SK-N-SH treated with all-trans-retinoic acid at 6 μM for 48 hours (cell line): ENCODE measurements at regions not wholly inside any gene's neighbourhood (a gene's known extent, or its start where the extent isn't known, plus 50 kb on each side); places are given as distances from the start of the nearest gene placed in this dataset.

Experiments used
- ATAC-seq: fragments of 200-7000 bp; cut with Tn5 transposase; 3 replicates; pipeline ENCODE4 v1.9.1; 2020; ENCODE audit warnings: mild to moderate bottlenecking, moderate library complexity
- ARNTL ChIP-seq: fragments of 450-650 bp; formaldehyde crosslinking; IDR thresholded peaks from 2 replicates; pipeline ENCODE4 v1.5.0; 2020; ENCODE audit warnings: low read depth, mild to moderate bottlenecking, moderate library complexity, borderline replicate concordance
- BACH2 ChIP-seq: fragments of 250-450 bp; sonication (Bioruptor Pico); IDR thresholded peaks from 2 replicates; pipeline ENCODE4 v1.9.0; 2021; ENCODE audit warnings: mild to moderate bottlenecking, borderline replicate concordance
- ESRRG ChIP-seq: fragments of 250-450 bp; sonication (Bioruptor Pico); IDR thresholded peaks from 2 replicates; pipeline ENCODE4 v1.6.1; 2021; ENCODE audit warnings: mild to moderate bottlenecking
- GLIS3 ChIP-seq: fragments of 250-450 bp; sonication (Bioruptor Pico); IDR thresholded peaks from 2 replicates; pipeline ENCODE4 v1.5.0; 2020; ENCODE audit warnings: mild to moderate bottlenecking, moderate library complexity
- ISL1 ChIP-seq: fragments of 250-450 bp; sonication (Bioruptor Pico); IDR thresholded peaks from 2 replicates; pipeline ENCODE4 v2.1.2; 2022; ENCODE audit warnings: mild to moderate bottlenecking, moderate library complexity
- OSR1 ChIP-seq: fragments of 250-450 bp; sonication (Bioruptor Pico); IDR thresholded peaks from 2 replicates; pipeline ENCODE4 v1.8.0; 2022; ENCODE audit warnings: moderate library complexity, mild to moderate bottlenecking, inconsistent platforms
- PPARA ChIP-seq: fragments of 250-450 bp; sonication (Bioruptor Pico); IDR thresholded peaks from 2 replicates; pipeline ENCODE4 v1.5.0; 2020; ENCODE audit warnings: mild to moderate bottlenecking, borderline replicate concordance
- RARB ChIP-seq: fragments of 250-450 bp; sonication (Bioruptor Pico); IDR thresholded peaks from 2 replicates; pipeline ENCODE4 v1.8.0; 2021; ENCODE audit warnings: mild to moderate bottlenecking, moderate library complexity
- SNAI2 ChIP-seq: fragments of 250-450 bp; sonication (Bioruptor Pico); IDR thresholded peaks from 2 replicates; pipeline ENCODE4 v1.5.0; 2020; ENCODE audit warnings: mild to moderate bottlenecking, moderate library complexity
- TCF4 ChIP-seq: fragments of 250-450 bp; sonication (Bioruptor Pico); IDR thresholded peaks from 2 replicates; pipeline ENCODE4 v1.8.0; 2021; ENCODE audit warnings: mild to moderate bottlenecking, moderate library complexity, borderline replicate concordance
- TOX ChIP-seq: fragments of 250-450 bp; sonication (Bioruptor Pico); IDR thresholded peaks from 2 replicates; pipeline ENCODE4 v1.8.0; 2021; ENCODE audit warnings: mild to moderate bottlenecking, moderate library complexity, borderline replicate concordance
- ZFP3 ChIP-seq: fragments of 250-450 bp; sonication (Bioruptor Pico); IDR thresholded peaks from 2 replicates; pipeline ENCODE4 v1.5.0; 2020; ENCODE audit warnings: mild to moderate bottlenecking, moderate library complexity
- ZFP30 ChIP-seq: fragments of 450-650 bp; formaldehyde crosslinking; IDR thresholded peaks from 2 replicates; pipeline ENCODE4 v1.5.0; 2022; ENCODE audit warnings: mild to moderate bottlenecking, moderate library complexity
- ZNF70 ChIP-seq: fragments of 450-650 bp; formaldehyde crosslinking; IDR thresholded peaks from 2 replicates; pipeline ENCODE4 v1.5.0; 2020; ENCODE audit warnings: mild to moderate bottlenecking, moderate library complexity
- ZNF8 ChIP-seq: fragments of 450-650 bp; formaldehyde crosslinking; IDR thresholded peaks from 2 replicates; pipeline ENCODE4 v1.5.0; 2020; ENCODE audit warnings: mild to moderate bottlenecking, moderate library complexity
- TF ChIP-seq, protein P1 (sequence below): fragments of 250-450 bp; sonication (Bioruptor Pico); IDR thresholded peaks from 2 replicates; pipeline ENCODE4 v1.8.0; 2020; ENCODE audit warnings: mild to moderate bottlenecking, moderate library complexity, borderline replicate concordance
- TF ChIP-seq, protein P2 (sequence below): fragments of 250-450 bp; sonication (Bioruptor Pico); IDR thresholded peaks from 2 replicates; pipeline ENCODE4 v1.5.0; 2020; ENCODE audit warnings: mild to moderate bottlenecking, moderate library complexity
- TF ChIP-seq, protein P3 (sequence below): fragments of 250-450 bp; sonication (Bioruptor Pico); IDR thresholded peaks from 2 replicates; pipeline ENCODE4 v1.5.1; 2020; ENCODE audit warnings: low read depth, mild to moderate bottlenecking, moderate library complexity
- TF ChIP-seq, protein P4 (sequence below): fragments of 250-450 bp; sonication (Bioruptor Pico); IDR thresholded peaks from 2 replicates; pipeline ENCODE4 v1.8.0; 2021; ENCODE audit warnings: low read depth, mild to moderate bottlenecking, moderate library complexity, borderline replicate concordance
- TF ChIP-seq, protein P5 (sequence below): fragments of 250-450 bp; sonication (Bioruptor Pico); IDR thresholded peaks from 2 replicates; pipeline ENCODE4 v1.5.1; 2021; ENCODE audit warnings: mild to moderate bottlenecking, moderate library complexity

DNA sequence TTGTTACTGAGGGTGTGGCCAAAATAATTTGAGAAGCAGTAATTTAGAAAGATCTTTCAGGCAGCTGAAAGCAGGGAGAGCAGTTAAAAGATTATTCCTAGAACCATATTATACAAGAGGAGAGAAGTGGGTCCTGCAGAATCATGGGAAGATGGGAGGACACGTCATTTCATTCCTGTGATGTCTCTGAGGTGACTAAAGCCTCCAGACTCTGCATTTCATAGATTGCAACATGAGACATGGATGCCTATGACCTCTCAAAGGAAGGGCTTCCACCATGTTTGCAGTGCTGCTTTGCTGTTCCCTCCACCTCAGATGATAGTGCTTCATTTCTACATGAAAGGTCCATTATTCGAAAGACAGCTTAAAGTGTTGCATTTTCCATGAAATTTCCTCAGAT lies 788.4 kb downstream of the TSN start (continued):
- TF ChIP-seq OSR1 (no peak), ZFP3 (CRISPR knock-in tag) (no peak)

DNA sequence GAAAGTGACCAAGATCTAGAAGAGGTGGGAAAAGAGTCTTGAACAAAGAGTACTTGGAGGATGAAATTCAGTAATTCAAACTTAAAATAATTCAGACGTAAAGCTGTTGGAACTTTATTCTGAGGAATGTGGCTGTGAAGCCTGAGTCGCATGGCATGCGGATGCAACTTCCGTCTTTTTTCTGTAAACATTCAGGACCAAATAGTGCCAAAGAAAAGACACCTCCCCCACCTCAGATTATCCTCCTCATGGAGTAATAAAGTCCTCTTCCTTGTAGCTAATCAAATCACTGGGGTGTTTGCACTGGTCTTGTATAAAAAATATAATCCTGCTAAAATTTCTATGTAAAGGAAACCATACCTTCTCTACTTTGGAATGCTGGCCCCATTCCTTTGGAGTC lies 790.4 kb downstream of the TSN start:
- no peak for ATAC-seq
- TF ChIP-seq OSR1 (no peak), TCF4 (no peak), ESRRG (CRISPR knock-in tag) (no peak), RARB (CRISPR knock-in tag) (no peak), SNAI2 (CRISPR knock-in tag) (no peak), GLIS3 (no peak), TOX (CRISPR knock-in tag) (no peak)
- TF ChIP-seq, protein P1, sequence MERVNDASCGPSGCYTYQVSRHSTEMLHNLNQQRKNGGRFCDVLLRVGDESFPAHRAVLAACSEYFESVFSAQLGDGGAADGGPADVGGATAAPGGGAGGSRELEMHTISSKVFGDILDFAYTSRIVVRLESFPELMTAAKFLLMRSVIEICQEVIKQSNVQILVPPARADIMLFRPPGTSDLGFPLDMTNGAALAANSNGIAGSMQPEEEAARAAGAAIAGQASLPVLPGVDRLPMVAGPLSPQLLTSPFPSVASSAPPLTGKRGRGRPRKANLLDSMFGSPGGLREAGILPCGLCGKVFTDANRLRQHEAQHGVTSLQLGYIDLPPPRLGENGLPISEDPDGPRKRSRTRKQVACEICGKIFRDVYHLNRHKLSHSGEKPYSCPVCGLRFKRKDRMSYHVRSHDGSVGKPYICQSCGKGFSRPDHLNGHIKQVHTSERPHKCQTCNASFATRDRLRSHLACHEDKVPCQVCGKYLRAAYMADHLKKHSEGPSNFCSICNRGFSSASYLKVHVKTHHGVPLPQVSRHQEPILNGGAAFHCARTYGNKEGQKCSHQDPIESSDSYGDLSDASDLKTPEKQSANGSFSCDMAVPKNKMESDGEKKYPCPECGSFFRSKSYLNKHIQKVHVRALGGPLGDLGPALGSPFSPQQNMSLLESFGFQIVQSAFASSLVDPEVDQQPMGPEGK = no peak
- TF ChIP-seq, protein P2, sequence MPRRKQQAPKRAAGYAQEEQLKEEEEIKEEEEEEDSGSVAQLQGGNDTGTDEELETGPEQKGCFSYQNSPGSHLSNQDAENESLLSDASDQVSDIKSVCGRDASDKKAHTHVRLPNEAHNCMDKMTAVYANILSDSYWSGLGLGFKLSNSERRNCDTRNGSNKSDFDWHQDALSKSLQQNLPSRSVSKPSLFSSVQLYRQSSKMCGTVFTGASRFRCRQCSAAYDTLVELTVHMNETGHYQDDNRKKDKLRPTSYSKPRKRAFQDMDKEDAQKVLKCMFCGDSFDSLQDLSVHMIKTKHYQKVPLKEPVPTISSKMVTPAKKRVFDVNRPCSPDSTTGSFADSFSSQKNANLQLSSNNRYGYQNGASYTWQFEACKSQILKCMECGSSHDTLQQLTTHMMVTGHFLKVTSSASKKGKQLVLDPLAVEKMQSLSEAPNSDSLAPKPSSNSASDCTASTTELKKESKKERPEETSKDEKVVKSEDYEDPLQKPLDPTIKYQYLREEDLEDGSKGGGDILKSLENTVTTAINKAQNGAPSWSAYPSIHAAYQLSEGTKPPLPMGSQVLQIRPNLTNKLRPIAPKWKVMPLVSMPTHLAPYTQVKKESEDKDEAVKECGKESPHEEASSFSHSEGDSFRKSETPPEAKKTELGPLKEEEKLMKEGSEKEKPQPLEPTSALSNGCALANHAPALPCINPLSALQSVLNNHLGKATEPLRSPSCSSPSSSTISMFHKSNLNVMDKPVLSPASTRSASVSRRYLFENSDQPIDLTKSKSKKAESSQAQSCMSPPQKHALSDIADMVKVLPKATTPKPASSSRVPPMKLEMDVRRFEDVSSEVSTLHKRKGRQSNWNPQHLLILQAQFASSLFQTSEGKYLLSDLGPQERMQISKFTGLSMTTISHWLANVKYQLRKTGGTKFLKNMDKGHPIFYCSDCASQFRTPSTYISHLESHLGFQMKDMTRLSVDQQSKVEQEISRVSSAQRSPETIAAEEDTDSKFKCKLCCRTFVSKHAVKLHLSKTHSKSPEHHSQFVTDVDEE (CRISPR knock-in tag) = no peak

DNA sequence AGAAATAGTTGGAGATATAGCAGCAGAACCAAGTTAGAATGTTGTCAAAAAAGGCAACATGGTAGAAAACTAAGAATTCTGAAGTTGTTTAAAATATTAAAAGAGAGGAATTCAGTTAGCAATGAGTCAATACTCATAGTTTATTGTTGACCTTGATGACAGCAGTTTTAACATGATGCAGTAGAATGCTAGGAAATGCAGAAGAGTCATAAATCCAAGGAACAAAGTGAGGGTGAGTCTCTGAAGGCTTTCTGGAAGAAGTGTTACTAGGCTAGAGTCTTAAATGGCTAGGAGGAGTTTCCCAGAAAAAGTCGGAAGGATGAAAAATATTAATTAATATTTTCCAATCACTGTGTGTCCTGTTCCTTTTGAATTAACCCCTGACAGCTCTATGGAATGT lies 807.3 kb downstream of the TSN start:
- ATAC-seq = no peak
- no peak for TF ChIP-seq ISL1 (CRISPR knock-in tag)
- TF ChIP-seq, protein P3, sequence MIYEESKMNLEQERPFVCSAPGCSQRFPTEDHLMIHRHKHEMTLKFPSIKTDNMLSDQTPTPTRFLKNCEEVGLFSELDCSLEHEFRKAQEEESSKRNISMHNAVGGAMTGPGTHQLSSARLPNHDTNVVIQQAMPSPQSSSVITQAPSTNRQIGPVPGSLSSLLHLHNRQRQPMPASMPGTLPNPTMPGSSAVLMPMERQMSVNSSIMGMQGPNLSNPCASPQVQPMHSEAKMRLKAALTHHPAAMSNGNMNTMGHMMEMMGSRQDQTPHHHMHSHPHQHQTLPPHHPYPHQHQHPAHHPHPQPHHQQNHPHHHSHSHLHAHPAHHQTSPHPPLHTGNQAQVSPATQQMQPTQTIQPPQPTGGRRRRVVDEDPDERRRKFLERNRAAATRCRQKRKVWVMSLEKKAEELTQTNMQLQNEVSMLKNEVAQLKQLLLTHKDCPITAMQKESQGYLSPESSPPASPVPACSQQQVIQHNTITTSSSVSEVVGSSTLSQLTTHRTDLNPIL = no peak
- no peak for TF ChIP-seq ZFP3 (CRISPR knock-in tag)
- TF ChIP-seq, protein P1 = no peak
- TF ChIP-seq SNAI2 (CRISPR knock-in tag) = no peak
- no peak for TF ChIP-seq ZNF70 (CRISPR knock-in tag)
- TF ChIP-seq, protein P2 (CRISPR knock-in tag) = no peak
- TF ChIP-seq GLIS3 = no peak
- no peak for TF ChIP-seq ESRRG (CRISPR knock-in tag)
- TF ChIP-seq, protein P4, sequence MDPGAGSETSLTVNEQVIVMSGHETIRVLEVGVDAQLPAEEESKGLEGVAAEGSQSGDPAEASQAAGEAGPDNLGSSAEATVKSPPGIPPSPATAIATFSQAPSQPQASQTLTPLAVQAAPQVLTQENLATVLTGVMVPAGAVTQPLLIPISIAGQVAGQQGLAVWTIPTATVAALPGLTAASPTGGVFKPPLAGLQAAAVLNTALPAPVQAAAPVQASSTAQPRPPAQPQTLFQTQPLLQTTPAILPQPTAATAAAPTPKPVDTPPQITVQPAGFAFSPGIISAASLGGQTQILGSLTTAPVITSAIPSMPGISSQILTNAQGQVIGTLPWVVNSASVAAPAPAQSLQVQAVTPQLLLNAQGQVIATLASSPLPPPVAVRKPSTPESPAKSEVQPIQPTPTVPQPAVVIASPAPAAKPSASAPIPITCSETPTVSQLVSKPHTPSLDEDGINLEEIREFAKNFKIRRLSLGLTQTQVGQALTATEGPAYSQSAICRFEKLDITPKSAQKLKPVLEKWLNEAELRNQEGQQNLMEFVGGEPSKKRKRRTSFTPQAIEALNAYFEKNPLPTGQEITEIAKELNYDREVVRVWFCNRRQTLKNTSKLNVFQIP (CRISPR knock-in tag) = no peak
- no peak for TF ChIP-seq OSR1
- no peak for TF ChIP-seq TOX (CRISPR knock-in tag)

DNA sequence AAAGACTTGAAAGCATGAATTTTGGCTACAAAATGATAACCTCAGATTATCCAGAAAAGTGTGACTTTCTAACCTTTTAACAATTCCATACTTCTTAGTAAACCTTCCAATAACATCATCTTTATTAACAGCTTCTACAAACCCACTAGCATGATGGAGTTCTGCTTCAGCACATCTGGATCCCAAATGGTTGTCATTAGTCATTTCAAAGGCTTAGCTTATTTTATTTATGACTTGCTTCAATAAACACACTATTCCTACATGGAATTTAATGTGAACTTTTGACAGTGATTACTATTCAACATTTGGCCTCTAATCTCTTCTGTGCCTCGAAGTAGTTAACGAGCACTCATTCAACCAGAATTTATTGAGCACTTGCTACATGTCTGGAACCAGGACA lies 808.3 kb downstream of the TSN start:
- no peak for ATAC-seq
- TF ChIP-seq, protein P5, sequence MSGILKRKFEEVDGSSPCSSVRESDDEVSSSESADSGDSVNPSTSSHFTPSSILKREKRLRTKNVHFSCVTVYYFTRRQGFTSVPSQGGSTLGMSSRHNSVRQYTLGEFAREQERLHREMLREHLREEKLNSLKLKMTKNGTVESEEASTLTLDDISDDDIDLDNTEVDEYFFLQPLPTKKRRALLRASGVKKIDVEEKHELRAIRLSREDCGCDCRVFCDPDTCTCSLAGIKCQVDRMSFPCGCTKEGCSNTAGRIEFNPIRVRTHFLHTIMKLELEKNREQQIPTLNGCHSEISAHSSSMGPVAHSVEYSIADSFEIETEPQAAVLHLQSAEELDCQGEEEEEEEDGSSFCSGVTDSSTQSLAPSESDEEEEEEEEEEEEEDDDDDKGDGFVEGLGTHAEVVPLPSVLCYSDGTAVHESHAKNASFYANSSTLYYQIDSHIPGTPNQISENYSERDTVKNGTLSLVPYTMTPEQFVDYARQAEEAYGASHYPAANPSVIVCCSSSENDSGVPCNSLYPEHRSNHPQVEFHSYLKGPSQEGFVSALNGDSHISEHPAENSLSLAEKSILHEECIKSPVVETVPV (CRISPR knock-in tag) = no peak
- no peak for TF ChIP-seq ISL1 (CRISPR knock-in tag)
- TF ChIP-seq ZNF8 (CRISPR knock-in tag) = no peak
- TF ChIP-seq ZFP30 (CRISPR knock-in tag) = no peak
- TF ChIP-seq, protein P1 = no peak
- TF ChIP-seq PPARA = no peak
- no peak for TF ChIP-seq TCF4
- TF ChIP-seq BACH2 (CRISPR knock-in tag) = no peak
- TF ChIP-seq ARNTL = no peak
- TF ChIP-seq SNAI2 (CRISPR knock-in tag) = no peak
